ENCODE measurements at regions not wholly inside any gene's neighbourhood (a gene's known extent, or its start where the extent isn't known, plus 50 kb on each side); places are given as distances from the start of the nearest gene placed in this dataset.
"Not testable (repeated sequence)": the region's sequence is repeated elsewhere in the genome, so short reads cannot be mapped to it uniquely, and the experiment has no call there.

- ATAC-seq (ENCODE audit: low read depth) (no peak), DNase-seq (ENCODE audit: low spot score) (no peak)
- no peaks in the 10 kb centered on the region for H3K9me3 ChIP-seq (ENCODE audit: severe bottlenecking)
- H3K27me3 ChIP-seq (ENCODE audit: insufficient read depth, poor library complexity, severe bottlenecking) = peaks cover 9% of the 10 kb centered on the region
- H3K36me3 ChIP-seq (ENCODE audit: low read depth) = no peaks in the 10 kb centered on the region
- no peak for TF ChIP-seq CTCF (IDR thresholded peaks at IDR 0.05; ENCODE audit: poor library complexity, severe bottlenecking)
- H3K4me3 ChIP-seq (ENCODE audit: severe bottlenecking) = no peak overlapping the region
- H3K4me1 ChIP-seq (ENCODE audit: insufficient read depth, poor library complexity, severe bottlenecking) = no peaks in the 10 kb centered on the region
- H3K27ac ChIP-seq (ENCODE audit: poor library complexity, severe bottlenecking) = no peak overlapping the region
Measured at GRCh38 chr9:88898039-88898720, 93.1 kb upstream of the S1PR3 start.

GRCh38 chr9:88905506-88905905 lies 85.8 kb upstream of the S1PR3 start:
- H3K4me1 ChIP-seq (ENCODE audit: insufficient read depth, poor library complexity, severe bottlenecking) = no peaks in the 10 kb centered on the region
- DNase-seq (ENCODE audit: low spot score) (no peak), ATAC-seq (ENCODE audit: low read depth) (no peak)
- H3K9me3 ChIP-seq (ENCODE audit: severe bottlenecking) = no peaks in the 10 kb centered on the region
- no peak overlapping the region for H3K4me3 ChIP-seq (ENCODE audit: severe bottlenecking)
- no peaks in the 10 kb centered on the region for H3K36me3 ChIP-seq (ENCODE audit: low read depth)
- no peak for TF ChIP-seq CTCF (IDR thresholded peaks at IDR 0.05; ENCODE audit: poor library complexity, severe bottlenecking)
- no peaks in the 10 kb centered on the region for H3K27me3 ChIP-seq (ENCODE audit: insufficient read depth, poor library complexity, severe bottlenecking)
- H3K27ac ChIP-seq (ENCODE audit: poor library complexity, severe bottlenecking) = no peak overlapping the region

GRCh38 chr9:88915916-88916315 lies 75.4 kb upstream of the S1PR3 start:
- H3K9me3 ChIP-seq (ENCODE audit: severe bottlenecking) = no peaks in the 10 kb centered on the region
- ATAC-seq (ENCODE audit: low read depth) (no peak), DNase-seq (ENCODE audit: low spot score) (no peak)
- TF ChIP-seq CTCF (IDR thresholded peaks at IDR 0.05; ENCODE audit: poor library complexity, severe bottlenecking) = no peak
- peaks cover 3% of the 10 kb centered on the region for H3K27me3 ChIP-seq (ENCODE audit: insufficient read depth, poor library complexity, severe bottlenecking)
- no peak overlapping the region for H3K27ac ChIP-seq (ENCODE audit: poor library complexity, severe bottlenecking)
- H3K36me3 ChIP-seq (ENCODE audit: low read depth) = no peaks in the 10 kb centered on the region
- no peak overlapping the region for H3K4me3 ChIP-seq (ENCODE audit: severe bottlenecking)
- no peaks in the 10 kb centered on the region for H3K4me1 ChIP-seq (ENCODE audit: insufficient read depth, poor library complexity, severe bottlenecking)

- Histone ChIP-seq H3K4me1 (ENCODE audit: insufficient read depth, poor library complexity, severe bottlenecking) (no peaks in the 10 kb centered on the region), H3K27me3 (ENCODE audit: insufficient read depth, poor library complexity, severe bottlenecking) (peaks cover 2% of the 10 kb centered on the region), H3K36me3 (ENCODE audit: low read depth) (no peaks in the 10 kb centered on the region), H3K4me3 (ENCODE audit: severe bottlenecking) (no peak overlapping the region), H3K9me3 (ENCODE audit: severe bottlenecking) (no peaks in the 10 kb centered on the region), H3K27ac (ENCODE audit: poor library complexity, severe bottlenecking) (no peak overlapping the region)
- no peak for TF ChIP-seq CTCF (IDR thresholded peaks at IDR 0.05; ENCODE audit: poor library complexity, severe bottlenecking)
- no peak for DNase-seq (ENCODE audit: low spot score)
- ATAC-seq (ENCODE audit: low read depth) = no peak
Measured at GRCh38 chr9:88916894-88917293, 74.4 kb upstream of the S1PR3 start.

- Histone ChIP-seq H3K27me3 (ENCODE audit: insufficient read depth, poor library complexity, severe bottlenecking) (no peaks in the 10 kb centered on the region), H3K4me1 (ENCODE audit: insufficient read depth, poor library complexity, severe bottlenecking) (no peaks in the 10 kb centered on the region), H3K4me3 (ENCODE audit: severe bottlenecking) (no peak overlapping the region), H3K36me3 (ENCODE audit: low read depth) (no peaks in the 10 kb centered on the region), H3K27ac (ENCODE audit: poor library complexity, severe bottlenecking) (no peak overlapping the region), H3K9me3 (ENCODE audit: severe bottlenecking) (no peaks in the 10 kb centered on the region)
- no peak for TF ChIP-seq CTCF (IDR thresholded peaks at IDR 0.05; ENCODE audit: poor library complexity, severe bottlenecking)
- DNase-seq (ENCODE audit: low spot score) (no peak), ATAC-seq (ENCODE audit: low read depth) (no peak)
Measured at GRCh38 chr9:88917375-88917774, 73.9 kb upstream of the S1PR3 start.

GRCh38 chr9:88918537-88918936 lies 72.7 kb upstream of the S1PR3 start:
- not testable (repeated sequence) for H3K27me3 ChIP-seq (ENCODE audit: insufficient read depth, poor library complexity, severe bottlenecking); H3K27ac ChIP-seq (ENCODE audit: poor library complexity, severe bottlenecking); H3K4me3 ChIP-seq (ENCODE audit: severe bottlenecking); H3K9me3 ChIP-seq (ENCODE audit: severe bottlenecking); H3K36me3 ChIP-seq (ENCODE audit: low read depth); H3K4me1 ChIP-seq (ENCODE audit: insufficient read depth, poor library complexity, severe bottlenecking); ATAC-seq (ENCODE audit: low read depth); DNase-seq (ENCODE audit: low spot score)

All from RWPE2 (cell line).